GM18511 (cell line): ENCODE measurements at regions not wholly inside any gene's neighbourhood (a gene's known extent, or its start where the extent isn't known, plus 50 kb on each side); places are given as distances from the start of the nearest gene placed in this dataset.

Experiments
- ATAC-seq: cut with Tn5 transposase; IDR thresholded peaks from one replicate; pipeline ENCODE4 v1.9.1; 2021; ENCODE audit warnings: mild to moderate bottlenecking, moderate library complexity; ENCODE audit not compliant: unreplicated experiment

GRCh38 chr3:168608926-168609325, 513.2 kb upstream of the GOLIM4 start:
- ATAC-seq: no peak

DNA sequence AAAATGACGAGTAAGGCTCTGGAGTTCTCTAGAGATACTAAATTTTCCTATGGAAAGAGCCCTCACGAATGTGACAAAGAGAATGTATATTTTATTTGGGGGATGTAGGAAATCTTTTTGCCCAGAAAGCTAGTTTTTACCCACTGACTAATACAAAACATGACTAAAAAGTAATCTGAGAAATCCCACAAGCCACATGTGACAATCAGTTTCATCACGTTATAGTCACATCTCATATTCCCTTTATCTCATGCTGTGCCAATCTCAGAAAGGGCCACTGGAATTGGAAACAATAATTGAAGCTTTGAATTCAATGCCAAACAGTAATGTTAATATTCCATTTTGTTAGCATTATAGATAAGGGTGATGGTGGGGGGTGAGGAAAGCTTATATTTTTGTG, 509.0 kb upstream of the GOLIM4 start:
- no peak for ATAC-seq

GRCh38 chr3:168598250-168598649, 502.5 kb upstream of the GOLIM4 start:
- ATAC-seq: no peak

GRCh38 chr3:168596175-168596823, 500.6 kb upstream of the GOLIM4 start:
- ATAC-seq: no peak

DNA sequence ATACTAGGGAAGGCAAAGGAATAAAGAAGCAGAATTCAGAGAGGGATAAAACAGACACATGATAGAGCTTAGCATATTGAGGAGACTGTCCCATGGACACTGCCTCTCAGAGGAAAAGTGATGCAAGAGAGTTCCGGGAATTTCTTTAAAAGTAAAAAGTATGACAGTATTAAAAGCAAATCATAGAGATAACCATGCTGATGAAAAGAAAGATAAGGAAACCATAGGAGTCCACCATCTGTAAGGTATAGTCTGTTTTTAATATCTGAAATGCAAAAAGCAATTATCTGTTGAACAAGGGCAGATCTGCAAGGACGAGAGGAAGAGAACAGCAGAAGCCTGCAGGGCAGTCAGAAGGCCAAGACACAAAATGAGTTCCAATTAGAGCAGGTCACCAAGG, 495.9 kb upstream of the GOLIM4 start:
- no peak for ATAC-seq

DNA sequence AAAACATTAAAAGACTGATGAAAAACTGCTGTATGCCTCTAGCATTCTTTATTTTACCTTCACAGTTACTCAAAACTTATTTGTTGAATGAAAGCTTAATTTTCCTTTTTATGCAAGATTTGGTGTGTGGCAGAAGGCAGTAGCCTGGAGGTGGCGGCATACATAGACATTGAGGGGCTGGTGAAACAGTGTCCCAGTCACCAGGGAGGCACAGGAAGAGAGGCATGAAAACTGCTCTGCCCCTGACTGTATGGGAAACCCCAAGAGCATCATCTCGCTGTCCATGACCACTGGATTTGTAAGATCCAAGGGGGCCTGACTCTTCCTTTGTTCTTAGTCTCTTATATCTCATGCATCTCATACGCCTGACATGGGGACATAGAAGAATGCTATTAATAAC, 493.7 kb upstream of the GOLIM4 start:
- no peak for ATAC-seq

DNA sequence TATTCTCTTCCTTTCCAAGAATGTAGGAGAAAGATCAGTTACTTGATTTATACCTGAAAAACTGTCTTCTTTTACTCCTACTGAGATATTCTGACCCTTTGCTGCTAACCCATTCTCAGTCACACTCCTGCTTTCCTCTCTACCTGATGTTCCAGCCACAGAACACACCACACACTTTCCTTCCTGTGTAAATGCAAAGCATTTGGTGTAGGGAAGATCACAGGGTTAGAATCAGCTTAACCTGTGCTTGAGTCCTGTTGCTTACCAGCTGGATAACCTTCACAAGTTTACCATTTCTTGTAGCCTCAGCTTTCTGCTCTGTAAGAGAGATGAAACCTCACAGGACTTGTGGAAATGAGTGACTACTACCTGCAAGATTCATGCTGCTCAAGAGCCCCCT, 489.8 kb upstream of the GOLIM4 start:
- ATAC-seq: no peak

DNA sequence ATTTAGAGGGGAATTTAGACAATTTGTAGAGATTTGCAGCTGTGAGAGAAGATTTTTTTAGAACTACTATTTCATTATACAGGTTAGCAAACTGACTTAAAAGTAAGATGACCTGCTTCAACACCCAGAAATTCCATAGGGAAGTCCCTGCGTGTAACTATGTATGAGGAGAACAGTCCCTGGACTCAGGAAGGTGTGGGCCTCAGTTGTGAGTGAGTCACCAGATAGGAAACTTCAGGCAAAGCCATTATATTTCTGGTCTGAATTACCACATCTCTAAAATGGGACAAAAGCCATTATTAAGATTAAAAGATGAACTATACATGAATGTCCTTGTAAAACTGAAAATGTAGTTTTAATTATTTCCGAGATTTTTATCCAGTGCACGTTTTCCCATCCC, 488.3 kb upstream of the GOLIM4 start:
- no peak for ATAC-seq

GRCh38 chr3:168582503-168582902, 486.8 kb upstream of the GOLIM4 start:
- no peak for ATAC-seq

DNA sequence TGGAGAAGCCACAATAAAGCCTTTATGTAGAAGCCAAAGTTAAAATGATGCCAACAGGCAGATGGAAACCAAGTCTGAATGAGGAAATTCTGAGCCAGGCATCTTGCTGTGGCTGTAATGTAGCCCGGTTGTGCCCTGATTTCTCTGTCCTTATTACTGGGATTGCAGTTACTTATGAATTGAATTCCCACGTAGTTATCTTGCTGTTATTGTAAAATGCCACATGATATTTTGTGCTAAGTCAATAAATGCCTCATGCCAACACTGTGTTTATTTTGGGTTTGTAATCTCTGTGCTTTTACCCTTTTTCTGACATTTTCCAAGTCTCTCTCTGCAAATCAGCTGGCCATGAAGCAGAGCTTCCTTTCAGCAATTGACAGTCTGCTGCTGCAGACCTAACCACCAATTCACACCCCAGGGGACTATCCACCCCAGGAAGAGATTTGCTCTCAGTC, 486.1 kb upstream of the GOLIM4 start:
- ATAC-seq: no peak

DNA sequence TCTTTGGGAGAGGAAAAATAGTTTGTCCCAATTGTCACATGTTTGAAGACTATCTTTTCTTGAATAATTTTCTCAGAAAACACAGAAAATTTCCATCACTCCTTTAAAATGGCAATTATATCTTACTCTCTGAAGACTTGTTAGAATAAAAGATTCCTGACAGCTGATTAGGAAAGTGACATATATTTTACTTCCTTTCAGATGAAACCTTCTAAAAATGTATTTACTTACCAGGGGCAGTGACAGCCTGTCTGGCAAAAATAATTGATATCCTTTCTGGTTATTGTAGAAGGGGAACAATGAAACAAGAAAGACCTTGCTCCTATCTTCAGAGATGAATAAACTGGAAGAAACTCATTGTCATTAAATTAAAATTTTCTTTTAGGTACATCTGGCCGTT, 483.3 kb upstream of the GOLIM4 start:
- ATAC-seq: no peak

- ATAC-seq: no peak
Measured at GRCh38 chr3:168575750-168576149, 480.0 kb upstream of the GOLIM4 start.

DNA sequence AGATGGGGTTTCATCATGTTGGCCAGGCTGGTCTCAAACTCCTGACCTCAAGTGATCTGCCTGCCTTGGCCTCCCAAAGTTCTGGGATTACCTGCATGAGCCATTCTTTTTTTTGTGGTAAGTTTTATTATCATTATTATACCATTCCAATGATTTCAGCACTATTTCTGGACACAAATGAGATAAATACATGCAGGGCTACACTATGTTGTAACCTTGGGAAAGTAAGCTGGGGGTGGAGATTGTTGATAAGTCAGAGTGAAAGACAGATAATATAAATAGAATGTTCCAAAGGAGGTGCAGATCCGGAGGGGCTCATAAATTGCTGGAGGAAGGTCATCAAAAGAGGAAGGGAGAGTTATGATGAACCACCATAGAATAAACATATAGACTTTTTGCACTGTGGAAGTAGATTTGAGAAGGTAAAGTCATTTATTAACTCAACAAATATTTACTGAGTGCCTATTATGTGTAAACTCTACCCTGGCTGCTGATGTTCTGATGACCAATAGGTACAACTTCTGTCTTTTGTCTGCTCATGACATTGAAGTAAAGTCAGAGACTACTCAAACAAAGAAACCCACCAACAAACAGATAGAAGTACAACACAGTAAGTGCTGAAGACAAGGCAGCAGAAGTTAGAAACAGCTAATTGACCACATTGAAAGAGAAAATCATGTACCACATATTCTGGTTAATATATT, 478.9 kb upstream of the GOLIM4 start:
- ATAC-seq: no peak

- ATAC-seq: no peak
Measured at GRCh38 chr3:168570404-168571155, 474.9 kb upstream of the GOLIM4 start.

GRCh38 chr3:168558728-168559411, 463.1 kb upstream of the GOLIM4 start:
- no peak for ATAC-seq

DNA sequence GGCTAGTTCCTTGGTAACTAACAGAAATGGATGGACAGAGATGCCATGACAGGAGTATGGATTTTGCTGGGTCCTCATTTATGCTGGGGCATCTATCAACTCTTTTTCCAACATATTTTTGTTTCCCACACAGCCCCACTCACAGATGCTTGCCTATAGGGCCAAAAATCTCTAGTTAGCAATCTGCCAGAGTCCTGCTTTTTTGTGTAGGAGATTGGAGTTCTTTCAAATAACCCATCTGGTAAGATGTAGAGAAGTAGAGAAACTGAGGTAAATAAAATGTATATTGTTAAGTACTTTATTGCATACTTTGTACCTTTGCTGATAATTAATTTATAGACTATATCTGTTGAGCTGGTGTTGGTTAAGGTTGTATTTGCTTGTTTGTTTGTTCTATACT, 456.5 kb upstream of the GOLIM4 start:
- ATAC-seq: no peak

DNA sequence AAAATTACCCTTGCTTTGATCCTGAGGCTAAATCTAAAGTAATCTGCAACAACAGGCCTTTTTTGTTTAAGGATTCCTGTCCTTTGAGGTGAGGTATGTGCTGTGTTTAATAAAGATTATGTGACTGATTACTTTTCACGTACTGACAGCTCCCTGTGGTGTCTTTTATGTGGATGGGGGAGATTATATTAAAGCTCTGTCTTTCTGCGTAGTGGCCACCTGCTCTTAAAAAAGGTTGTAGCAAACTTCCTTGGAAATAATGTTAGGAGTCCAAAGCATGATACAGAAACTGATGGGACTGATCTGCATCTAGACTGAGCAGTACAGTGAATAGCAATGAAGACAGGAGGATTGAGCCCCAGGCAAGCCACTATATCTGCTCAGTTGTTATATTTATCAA, 453.0 kb upstream of the GOLIM4 start:
- ATAC-seq: no peak

DNA sequence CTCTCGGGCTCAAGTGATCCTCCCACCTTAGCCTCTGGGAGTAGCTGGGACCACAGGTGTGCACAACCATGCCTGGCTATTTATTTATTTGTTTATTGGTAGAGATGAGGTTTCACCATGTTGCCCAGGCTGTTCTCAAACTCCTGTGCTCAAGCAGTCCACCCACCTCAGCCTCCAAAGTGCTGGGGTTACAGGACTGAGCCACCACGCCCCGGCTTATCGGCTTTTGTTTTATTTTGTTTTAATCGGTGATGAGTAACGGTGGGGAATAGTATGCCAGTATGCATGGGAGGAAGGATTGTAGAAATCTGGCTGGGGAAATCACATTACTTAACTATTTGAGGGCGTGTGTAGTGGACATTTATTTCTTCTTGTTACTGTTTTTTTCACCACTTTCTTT, 451.0 kb upstream of the GOLIM4 start:
- ATAC-seq: no peak

DNA sequence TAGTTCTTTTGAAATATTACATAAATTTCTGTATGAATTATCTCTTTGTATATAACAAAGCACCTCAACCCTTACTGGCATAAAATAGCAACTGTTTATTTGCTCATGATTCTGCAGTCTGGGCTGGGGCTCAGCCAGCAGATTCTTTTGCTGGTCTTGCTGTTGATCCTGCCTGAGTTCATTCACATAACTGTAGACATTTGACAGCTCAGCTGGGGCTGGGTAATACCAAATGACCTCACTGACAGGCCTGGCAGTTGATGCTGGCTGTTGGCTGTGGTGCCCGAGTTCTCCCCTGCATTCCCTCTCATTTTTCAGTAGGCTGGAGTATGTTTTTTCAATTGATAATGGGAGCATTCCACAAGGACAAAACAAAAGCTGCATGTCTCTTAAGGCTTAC, 449.9 kb upstream of the GOLIM4 start:
- ATAC-seq: no peak

- no peak for ATAC-seq
Measured at GRCh38 chr3:168544097-168544957, 448.6 kb upstream of the GOLIM4 start.

DNA sequence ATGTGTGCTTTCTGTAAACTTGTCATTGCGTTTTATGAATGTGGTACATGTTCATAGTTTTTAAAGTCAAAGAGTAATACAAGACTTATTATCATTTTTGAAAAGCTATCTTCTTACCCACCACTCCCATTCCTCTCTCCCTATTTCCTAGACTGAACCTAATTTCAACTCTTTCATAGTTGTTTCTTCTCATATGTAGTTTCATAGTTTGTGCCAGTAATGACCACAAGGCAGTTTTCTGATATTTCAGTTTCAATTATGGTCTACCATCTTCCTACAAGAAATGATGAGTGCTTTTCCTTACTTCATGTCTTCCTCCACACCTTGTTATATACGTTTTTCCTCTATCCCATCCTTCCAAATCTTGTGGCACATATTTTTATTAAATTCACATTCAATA, 445.0 kb upstream of the GOLIM4 start:
- no peak for ATAC-seq
